Astrocyte of the cerebellum (primary cell): ENCODE measurements at regions not wholly inside any gene's neighbourhood (a gene's known extent, or its start where the extent isn't known, plus 50 kb on each side); places are given as distances from the start of the nearest gene placed in this dataset.
"Not testable (repeated sequence)": the region's sequence is repeated elsewhere in the genome, so short reads cannot be mapped to it uniquely, and the experiment has no call there.

Experiments
- DNase-seq: peaks from one replicate; pipeline ENCODE4 v3.0.0-alpha.2; 2011; ENCODE audit warnings: low read depth
- H3K4me3 ChIP-seq: 2 replicates; pipeline ENCODE4 v1.5.1; 2011; ENCODE audit warnings: mild to moderate bottlenecking, low read depth, low read length, moderate library complexity
- in situ Hi-C: cut with HindIII; loops from 2 replicates; pipeline ENCODE4 v1.10.0; 2017; ENCODE audit warnings: low sequenced_read_pairs
- TF ChIP-seq, protein P1 (sequence below): IDR thresholded peaks from 2 replicates; pipeline ENCODE4 v1.5.1; 2012; ENCODE audit warnings: low read length, low read depth, moderate library complexity, mild to moderate bottlenecking; ENCODE audit errors: missing control alignments

DNA sequence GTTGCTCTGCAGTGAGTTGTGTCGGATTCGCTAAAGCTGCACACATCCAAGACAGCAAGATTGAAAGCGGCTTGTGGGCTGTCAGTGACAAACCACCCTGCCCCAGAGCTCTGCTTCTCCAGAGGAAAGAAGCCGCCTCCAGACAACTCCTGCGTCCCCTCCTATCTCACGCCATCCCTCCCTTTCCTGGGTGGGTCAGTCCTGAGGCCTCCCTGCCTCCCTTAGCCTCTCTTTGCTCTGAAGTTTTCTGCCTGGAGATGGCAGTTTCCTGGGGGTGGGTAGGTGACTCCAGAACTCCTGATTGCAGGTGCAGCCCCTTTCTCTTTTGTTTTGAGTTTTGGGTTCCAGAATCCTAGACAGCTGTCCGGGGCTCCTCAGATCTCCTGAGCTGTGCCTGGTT, 78.7 kb downstream of the EMX2 start:
- TF ChIP-seq, protein P1, sequence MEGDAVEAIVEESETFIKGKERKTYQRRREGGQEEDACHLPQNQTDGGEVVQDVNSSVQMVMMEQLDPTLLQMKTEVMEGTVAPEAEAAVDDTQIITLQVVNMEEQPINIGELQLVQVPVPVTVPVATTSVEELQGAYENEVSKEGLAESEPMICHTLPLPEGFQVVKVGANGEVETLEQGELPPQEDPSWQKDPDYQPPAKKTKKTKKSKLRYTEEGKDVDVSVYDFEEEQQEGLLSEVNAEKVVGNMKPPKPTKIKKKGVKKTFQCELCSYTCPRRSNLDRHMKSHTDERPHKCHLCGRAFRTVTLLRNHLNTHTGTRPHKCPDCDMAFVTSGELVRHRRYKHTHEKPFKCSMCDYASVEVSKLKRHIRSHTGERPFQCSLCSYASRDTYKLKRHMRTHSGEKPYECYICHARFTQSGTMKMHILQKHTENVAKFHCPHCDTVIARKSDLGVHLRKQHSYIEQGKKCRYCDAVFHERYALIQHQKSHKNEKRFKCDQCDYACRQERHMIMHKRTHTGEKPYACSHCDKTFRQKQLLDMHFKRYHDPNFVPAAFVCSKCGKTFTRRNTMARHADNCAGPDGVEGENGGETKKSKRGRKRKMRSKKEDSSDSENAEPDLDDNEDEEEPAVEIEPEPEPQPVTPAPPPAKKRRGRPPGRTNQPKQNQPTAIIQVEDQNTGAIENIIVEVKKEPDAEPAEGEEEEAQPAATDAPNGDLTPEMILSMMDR = no peak
- no peak overlapping the region for H3K4me3 ChIP-seq
- in situ Hi-C loops = no loop called here
- DNase-seq = no peak

DNA sequence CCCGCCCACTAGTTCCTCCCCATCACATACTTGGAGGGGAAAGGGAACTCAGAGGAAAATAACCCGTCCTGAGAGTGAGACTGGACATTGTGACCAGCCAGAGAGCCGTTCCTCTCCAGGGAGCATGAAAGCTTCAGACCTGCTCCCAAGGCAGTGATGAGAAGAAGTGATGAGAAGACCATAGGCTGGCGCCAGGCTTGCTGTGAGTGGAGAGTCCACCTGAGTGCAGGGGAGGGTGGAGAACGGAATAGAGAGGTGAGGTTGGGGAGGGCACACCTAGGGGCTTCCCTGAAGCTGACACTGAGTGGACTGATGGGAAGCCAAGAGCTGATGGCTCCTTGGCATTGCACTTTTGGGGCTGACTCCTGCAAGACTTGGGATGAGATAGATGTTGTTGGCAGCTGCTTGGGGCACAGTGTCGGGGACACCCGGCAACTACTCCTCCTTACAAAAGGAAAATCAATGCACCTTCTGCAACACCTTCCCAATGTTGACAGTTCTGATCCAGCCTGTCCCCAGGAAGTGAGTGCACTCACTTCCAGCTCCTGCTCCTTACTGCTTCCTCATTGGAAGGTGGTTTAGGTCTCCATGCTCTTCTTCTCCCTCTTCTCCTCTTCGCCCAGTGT, 79.4 kb downstream of the EMX2 start:
- no peak for DNase-seq
- in situ Hi-C loops = no loop called here
- TF ChIP-seq, protein P1 = no peak
- no peak overlapping the region for H3K4me3 ChIP-seq

DNA sequence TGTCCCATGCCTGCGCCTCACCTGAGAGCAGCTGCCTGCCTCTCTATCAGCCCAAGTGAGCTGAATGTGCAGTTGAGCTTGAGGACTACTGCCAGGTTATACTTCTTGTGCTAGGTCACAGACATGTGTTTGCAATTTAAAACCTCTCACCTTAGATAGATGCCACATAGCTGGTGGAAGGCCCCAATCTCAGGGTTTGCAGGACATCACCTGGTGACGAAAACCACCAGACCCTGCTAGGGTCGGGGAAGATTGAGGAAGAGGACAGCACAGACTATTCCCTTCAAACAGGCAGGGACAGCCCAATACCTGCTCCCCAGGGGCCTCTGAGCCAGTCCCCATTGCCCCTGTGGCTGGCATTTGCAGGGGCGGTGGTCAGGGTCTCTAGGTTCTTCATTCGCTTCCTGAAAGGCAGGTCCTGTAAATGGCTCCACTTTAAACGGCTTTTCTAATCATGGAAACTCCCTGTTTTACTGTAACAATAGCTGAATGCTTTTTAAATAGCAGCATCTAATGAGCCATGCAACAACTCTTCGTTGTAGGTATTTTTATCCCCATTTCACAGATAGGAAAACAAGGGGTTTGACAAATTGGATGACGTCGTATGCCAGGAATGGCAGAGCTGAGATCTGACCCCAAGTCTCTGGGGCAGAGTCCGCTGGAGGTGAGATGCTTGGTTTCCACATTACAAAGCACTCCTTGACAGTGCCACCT, 80.1 kb downstream of the EMX2 start:
- TF ChIP-seq, protein P1 = no peak
- H3K4me3 ChIP-seq = no peak overlapping the region
- in situ Hi-C loops = no loop called here
- DNase-seq = no peak

DNA sequence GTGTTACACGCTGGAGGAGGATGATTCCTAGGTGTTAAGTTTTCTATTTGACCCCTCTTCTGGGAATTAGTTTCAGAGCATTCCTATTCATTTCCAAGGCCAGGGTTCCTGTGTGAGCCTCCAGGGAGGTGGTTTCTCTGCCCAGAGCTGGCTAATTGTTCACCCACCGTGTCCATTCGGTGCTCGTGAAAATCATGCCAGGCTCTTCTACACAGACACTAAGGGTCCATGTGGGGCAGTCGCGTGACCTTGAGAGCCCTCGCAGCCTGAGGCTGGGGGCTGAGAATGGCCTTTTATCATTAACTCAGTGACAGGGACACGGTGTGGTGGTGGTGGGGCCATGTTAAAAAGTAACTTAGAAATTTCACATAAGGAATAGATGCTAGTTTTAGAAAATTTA, 83.7 kb downstream of the EMX2 start:
- in situ Hi-C loops = no loop called here
- TF ChIP-seq, protein P1 = no peak

DNA sequence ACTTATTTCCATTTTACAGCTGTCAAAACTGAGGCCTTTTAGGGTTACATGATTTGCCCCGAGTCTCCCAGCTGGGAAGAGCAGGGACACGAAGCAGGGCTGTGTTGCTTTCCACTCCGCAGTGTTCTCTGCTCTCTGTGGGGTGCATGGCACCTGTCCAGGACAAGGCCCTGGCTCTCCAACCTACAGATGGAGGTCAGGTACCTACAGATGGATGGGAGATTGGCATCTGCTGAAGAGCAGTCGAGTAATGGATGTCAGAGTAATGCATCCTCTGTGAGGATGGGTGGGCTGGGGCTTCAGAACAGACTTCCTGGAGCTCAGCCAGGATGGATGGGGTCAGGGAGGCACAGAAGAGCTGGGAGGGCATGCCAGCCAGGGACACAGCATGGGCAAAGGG, 85.0 kb downstream of the EMX2 start:
- no peak for DNase-seq
- TF ChIP-seq, protein P1 = no peak
- H3K4me3 ChIP-seq = no peak overlapping the region

More for the DNA sequence above, 83.7 kb downstream of the EMX2 start:
- no peak overlapping the region for H3K4me3 ChIP-seq
- no peak for DNase-seq

DNA sequence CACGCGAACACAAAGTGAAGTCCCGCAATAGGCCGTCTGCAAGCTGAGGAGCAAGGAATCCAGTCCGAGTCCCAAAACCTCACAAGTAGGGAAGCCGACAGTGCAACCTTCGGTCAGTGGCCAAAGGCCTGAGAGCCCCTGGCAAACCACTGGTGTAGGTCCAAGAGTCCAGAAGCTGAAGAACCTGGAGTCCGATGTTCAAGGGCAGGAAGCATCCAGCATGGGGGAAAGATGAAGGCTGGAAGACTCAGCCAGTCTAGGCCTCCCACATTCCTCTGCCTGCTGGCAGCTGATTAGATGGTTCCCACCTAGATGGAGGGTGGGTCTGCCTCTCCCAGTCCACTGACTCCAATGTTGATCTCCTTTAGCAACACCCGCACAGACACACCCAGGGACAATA, 87.2 kb downstream of the EMX2 start:
- H3K4me3 ChIP-seq, in situ Hi-C loops, DNase-seq: not testable (repeated sequence)

More for the DNA sequence above, 85.0 kb downstream of the EMX2 start:
- in situ Hi-C loops = no loop called here

DNA sequence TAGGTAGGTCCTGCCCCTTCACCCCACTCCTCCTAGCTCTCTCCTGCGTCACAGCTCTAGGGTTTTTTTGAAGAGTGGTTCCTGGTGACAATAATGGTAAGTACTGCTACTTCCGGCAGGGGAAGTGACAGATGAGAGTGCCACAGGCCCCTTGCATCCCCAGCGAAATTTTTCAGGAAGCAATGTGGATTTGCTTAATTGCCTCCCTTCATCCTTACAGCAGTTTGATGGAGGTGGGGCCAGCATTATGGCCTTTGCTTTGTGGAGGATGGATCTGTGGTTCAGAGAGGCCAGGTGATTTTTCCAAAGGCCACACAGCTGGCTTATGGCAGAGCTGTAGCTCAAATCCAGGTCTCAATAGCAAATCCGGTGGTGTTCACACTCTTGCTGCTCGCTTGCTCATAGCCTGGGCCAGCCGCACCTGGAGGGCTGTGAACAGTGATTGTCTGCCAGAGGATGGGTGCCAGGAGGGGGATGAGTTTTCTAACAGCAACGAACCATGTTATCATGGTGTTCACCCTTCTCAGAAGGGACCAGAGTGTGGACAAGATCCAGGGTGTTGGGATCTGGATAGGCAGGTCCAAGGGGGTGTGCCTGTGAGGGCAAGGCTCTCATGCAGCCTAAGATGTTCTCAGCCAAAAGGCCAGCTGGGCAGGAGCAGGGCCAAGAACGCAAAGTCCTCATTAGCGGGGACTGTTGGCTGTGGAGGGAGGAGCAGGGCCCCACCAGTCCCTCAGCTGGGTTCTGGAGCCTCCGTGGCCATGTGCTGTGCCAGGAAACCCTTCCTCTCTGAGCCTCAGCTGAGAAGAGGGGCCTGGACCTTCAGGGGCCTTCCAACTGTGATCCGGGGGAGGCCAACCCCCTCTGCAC, 89.0 kb downstream of the EMX2 start:
- in situ Hi-C loops = no loop called here
- DNase-seq = no peak
- TF ChIP-seq, protein P1 = no peak
- no peak overlapping the region for H3K4me3 ChIP-seq
